ENCODE measurements at regions not wholly inside any gene's neighbourhood (a gene's known extent, or its start where the extent isn't known, plus 50 kb on each side); places are given as distances from the start of the nearest gene placed in this dataset.

DNA sequence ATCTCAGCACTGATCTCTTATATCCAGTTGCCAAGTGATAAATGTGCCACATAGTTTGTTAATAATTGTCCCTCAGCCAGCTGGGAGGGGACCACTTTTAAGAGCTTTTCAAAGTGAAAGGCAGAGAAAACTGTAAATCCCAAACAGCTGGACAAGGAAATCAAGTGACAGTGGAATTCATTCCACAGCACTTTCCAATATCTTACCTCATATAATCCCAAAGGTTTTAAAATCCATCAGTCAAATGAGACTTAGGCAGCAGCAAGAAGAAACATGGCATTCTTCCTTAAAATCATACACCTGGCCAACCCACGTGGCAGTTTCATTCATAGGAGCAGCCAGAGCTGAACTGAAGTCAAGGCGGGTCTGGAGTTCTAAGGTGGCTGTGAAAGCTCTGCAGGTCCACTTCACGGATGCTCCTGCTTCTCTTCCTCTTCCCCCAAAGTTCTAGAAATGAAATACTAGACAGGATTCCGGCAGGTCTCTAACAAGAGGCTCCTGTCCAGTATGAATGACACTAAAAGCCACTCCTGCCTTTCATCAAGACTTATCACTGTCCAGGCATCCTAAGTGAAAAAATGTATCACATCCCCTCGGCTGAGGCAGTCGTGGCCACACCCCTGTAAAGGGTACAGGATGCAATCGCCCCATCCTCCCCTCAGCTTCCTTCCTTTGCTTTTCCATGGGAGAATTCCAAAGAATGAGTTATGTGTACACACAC is 190.4 kb upstream of the STK17B start:
- DNase-seq (ENCODE audit: low read depth), result no peak

- DNase-seq (ENCODE audit: low read depth), result no peak
Observed at GRCh38 chr2:196362973-196363549, 191.7 kb upstream of the STK17B start.

- DNase-seq (ENCODE audit: low read depth), result no peak
Observed at GRCh38 chr2:196365145-196365544, 193.8 kb upstream of the STK17B start.

- no peak for DNase-seq (ENCODE audit: low read depth)
Observed at GRCh38 chr2:196365923-196366322, 194.5 kb upstream of the STK17B start.

DNA sequence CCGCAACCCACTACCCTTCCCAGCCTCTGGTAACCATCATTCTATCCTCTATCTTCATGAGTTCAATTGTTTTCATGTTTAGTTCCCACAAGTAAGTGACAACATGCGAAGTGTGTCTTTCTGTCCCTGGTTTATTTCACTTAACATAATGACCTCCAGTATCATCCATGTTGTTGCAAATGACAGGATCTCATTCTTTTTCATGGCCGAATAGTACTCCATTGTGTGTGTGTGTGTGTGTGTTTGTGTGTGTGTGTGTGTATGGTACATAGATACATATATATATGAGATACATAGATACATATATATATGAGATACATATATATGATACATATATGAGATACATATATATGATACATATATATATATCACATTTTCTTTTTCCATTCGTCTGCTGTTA is 196.3 kb upstream of the STK17B start:
- no peak for DNase-seq (ENCODE audit: low read depth)

- no peak for DNase-seq (ENCODE audit: low read depth)
Observed at GRCh38 chr2:196368546-196369225, 197.3 kb upstream of the STK17B start.

DNA sequence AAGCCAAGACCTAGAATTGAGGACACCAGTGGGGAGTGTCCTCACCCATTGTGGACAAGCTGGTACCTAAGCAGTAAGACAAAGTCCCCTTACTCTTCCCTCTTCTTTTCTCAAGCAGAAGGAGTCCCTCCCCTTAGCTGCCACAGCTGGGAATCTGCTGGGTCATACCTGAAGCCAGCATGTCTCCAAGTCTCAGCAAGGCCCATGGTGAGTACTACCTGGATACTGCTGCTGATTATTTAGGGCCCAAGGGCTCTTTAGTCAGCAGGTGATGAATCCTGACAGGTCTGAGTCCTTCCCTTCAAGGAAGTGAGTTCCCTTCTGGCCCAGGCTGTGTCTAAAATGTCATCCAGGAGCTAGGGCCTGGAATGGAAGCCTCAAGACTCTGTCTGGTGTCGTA is 198.6 kb upstream of the STK17B start:
- no peak for DNase-seq (ENCODE audit: low read depth)

GRCh38 chr2:196370381-196370780 is 199.0 kb upstream of the STK17B start:
- no peak for DNase-seq (ENCODE audit: low read depth)

- no peak for DNase-seq (ENCODE audit: low read depth)
Observed at GRCh38 chr2:196372276-196372809, 201.0 kb upstream of the STK17B start.

DNA sequence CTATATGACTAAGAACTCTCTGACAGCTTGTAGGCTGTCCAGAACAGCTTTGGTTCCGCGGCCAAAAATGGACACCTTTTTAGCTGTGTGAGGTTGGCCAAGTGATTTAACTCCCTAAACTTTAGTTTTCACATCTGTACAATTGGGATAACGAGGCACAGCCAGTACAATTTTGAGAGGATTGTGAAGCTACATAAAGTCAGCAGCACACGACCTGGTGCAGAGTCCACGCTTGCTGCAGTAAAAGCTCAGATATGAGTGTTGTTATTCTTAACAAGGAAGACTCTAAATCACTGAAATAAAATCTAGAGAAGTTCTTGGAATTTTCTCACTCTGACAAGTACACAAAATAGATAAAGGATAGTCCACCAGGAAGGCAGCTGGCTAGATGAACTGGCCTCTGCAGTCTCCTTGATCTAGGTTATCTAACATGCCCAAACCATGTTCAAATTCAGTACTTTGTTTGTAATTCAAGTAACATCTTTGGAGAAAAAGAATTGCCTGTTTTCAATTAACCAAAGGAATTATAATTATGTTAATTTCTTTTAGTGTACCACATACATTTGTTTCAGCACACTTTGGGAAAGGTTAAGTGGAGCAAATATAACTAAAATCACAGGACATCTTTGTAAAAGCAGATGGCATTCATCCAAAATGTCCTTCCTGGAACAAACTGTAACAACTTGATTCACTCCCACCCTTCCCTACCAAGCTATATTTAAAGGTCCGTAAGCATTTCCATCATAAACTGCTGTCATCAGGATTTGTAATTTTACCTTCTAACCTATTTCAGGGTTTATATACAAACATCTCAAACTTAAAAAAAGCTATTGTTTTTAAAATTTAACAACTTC is 201.7 kb upstream of the STK17B start:
- no peak for DNase-seq (ENCODE audit: low read depth)

- DNase-seq (ENCODE audit: low read depth), result no peak
Observed at GRCh38 chr2:196376984-196377877, 205.9 kb upstream of the STK17B start.

GRCh38 chr2:196379600-196379999 is 208.2 kb upstream of the STK17B start:
- DNase-seq (ENCODE audit: low read depth), result no peak

DNA sequence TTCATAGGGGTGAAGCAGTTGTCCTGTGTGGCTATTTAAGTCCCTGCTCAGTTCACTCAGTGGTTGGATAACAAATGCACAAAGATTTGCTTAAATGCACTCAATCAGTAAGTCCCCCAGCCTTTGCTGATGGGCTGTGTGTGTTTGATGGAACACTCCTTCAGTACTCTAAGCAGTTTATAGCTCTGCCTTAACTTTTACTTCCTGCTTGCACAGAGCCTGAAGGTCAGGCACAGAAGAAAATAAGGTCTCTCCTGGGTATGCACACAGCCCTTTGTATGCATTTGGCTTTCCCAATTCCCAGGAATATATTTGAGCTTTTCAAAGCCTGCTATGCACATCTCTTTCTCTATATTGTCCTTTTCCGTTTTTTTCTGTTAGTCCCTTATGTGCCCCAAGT is 208.7 kb upstream of the STK17B start:
- DNase-seq (ENCODE audit: low read depth), result no peak

- no peak for DNase-seq (ENCODE audit: low read depth)
Observed at GRCh38 chr2:196380575-196380974, 209.2 kb upstream of the STK17B start.

DNA sequence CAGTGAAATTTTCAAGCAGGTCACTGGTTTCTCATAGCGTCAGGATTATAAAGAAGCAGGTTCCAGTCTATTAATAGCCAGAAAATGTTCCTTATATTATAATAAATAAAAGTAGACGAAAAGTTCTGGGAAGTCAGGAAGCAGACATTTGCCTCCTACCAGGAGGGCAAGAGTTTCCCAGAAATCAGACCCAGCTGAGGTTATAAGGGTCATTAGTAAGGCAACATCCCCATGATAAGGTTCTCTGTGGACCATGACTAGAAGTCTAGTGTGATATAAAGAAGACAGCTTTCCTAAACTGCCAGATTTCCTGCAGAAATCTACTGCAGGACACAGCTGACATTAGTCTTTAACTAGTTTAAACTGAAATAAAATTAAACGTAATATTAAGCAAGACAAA is 210.1 kb upstream of the STK17B start:
- DNase-seq (ENCODE audit: low read depth), result no peak

DNA sequence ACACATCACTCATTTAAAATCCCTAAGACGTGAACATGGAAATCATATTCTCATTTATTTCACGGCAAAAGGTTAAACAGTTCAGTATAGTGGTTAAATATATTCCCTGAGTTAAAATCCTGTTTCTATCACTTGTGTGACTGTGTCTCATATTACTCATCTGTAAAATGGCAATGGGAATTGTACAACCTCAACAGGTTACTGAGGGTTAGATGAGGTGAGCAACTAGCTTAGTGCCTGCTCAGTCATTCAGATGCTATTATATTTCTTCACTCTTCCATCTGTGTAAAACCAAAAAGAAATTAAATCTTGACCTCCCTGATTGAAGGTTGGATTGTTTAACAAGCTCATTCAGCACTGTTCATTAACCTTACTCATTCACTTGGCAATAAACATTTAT is 212.4 kb upstream of the STK17B start:
- no peak for DNase-seq (ENCODE audit: low read depth)

DNA sequence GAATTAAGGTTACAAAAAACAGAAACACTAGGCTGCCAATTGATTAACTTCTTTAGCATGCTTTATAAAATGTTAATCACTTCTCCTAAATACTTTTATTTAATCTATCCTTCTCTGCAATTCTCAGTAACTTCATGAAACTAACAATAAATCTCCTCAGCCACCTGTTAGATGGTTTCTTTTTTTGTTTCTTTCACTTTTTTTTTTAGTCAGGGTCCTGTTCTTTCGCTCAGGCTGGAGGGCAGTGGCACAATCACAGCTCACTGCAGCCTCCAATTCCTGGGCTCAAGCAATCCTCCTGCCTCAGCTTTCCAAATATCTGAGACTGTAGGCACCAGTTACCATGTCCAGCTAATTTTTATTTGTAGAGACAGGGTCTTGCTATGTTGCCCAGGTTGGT is 213.4 kb upstream of the STK17B start:
- DNase-seq (ENCODE audit: low read depth), result no peak

GRCh38 chr2:196389670-196390069 is 218.3 kb upstream of the STK17B start:
- DNase-seq (ENCODE audit: low read depth), result no peak

DNA sequence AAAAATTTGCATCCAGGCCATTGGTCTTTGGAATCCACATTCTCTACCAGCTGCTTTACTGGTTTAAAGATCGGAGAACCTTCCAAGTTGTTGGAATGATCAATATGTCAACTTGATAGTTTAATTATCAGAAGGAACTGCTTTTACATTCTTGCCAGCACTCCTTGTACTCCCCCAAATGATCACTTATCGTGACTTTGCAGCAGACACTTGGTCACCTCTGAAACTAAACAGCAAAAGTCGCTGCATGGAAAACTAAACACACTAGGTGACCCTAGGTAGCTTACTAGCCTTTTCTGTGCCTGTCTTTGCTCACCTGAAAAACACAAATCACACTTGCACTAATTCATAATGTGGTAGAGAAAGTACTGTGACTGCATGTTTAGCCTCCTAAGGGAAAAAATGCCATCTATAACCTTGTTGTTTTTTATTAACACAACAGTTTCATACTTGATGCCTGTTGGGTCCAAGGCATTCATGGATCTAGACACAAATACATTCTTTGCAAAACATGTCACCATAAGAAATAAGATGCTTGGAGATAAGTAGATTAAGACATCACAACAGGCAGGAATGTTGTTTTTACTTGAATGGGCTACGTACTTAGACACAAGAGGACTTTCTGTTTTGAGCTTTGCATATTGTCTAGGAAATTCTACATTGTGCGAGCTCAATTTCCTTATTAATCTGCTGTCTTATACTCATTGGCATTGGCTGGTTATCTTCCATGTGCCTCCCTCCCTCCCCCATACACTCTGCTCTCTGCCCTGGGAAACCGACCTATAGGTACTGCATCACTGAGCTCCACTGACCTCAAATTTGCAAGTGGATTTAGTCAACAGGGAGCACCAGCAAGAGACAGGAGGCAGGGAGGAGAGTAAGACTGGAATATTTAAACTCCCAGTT is 219.1 kb upstream of the STK17B start:
- DNase-seq (ENCODE audit: low read depth), result no peak

DNA sequence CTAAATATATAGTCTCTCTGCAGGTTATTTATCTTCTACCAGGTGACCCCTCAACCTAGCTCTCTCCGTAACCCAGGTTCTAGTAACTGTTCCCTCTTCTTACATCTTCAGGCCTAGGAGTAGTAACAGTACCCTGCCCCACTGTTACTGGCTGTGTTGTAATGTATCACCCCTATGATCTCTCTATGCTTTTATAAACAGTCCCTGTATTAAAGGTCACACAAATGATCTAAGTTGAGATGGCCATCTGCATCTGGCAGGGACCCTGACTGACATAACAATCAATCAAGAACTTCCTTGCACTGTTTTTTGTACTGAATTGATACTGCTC is 219.7 kb upstream of the STK17B start:
- no peak for DNase-seq (ENCODE audit: low read depth)

Measured in stimulated activated CD4-positive, alpha-beta T cell treated with anti-CD3 and anti-CD28 coated beads, Interleukin-2, amount 100 ng/mL, for 4 hours (primary cell).